ENCODE measurements at regions not wholly inside any gene's neighbourhood (a gene's known extent, or its start where the extent isn't known, plus 50 kb on each side); places are given as distances from the start of the nearest gene placed in this dataset.

GRCh38 chr1:98002288-98002687, 81.5 kb upstream of the DPYD start:
- no peaks in the 10 kb centered on the region for H3K4me1 ChIP-seq (ENCODE audit: control insufficient read depth, insufficient read depth, low read length)
- 31 to 33% methylated on average over 2 of the region's 2 CpGs for WGBS, 2 experiments
- no peaks in the 10 kb centered on the region for H3K27me3 ChIP-seq (ENCODE audit: control insufficient read depth, insufficient read depth, low read length, poor library complexity, severe bottlenecking)
- no peak overlapping the region for H3K27ac ChIP-seq (ENCODE audit: insufficient read depth, low read depth, low read length, poor library complexity, severe bottlenecking)
- no peak overlapping the region for H3K4me3 ChIP-seq (ENCODE audit: insufficient read depth, low read depth, low read length)
- no peaks in the 10 kb centered on the region for H3K36me3 ChIP-seq (ENCODE audit: control insufficient read depth, insufficient read depth, low read length)
- H3K9me3 ChIP-seq (ENCODE audit: control insufficient read depth, low read length) = no peaks in the 10 kb centered on the region

GRCh38 chr1:98001764-98002163, 80.9 kb upstream of the DPYD start:
- H3K4me1 ChIP-seq (ENCODE audit: control insufficient read depth, insufficient read depth, low read length) = no peaks in the 10 kb centered on the region
- H3K36me3 ChIP-seq (ENCODE audit: control insufficient read depth, insufficient read depth, low read length) = no peaks in the 10 kb centered on the region
- no peak overlapping the region for H3K4me3 ChIP-seq (ENCODE audit: insufficient read depth, low read depth, low read length)
- no peaks in the 10 kb centered on the region for H3K27me3 ChIP-seq (ENCODE audit: control insufficient read depth, insufficient read depth, low read length, poor library complexity, severe bottlenecking)
- H3K27ac ChIP-seq (ENCODE audit: insufficient read depth, low read depth, low read length, poor library complexity, severe bottlenecking) = no peak overlapping the region
- no CpG with 5 or more reads among the region's 1 CpG for WGBS, 2 experiments
- H3K9me3 ChIP-seq (ENCODE audit: control insufficient read depth, low read length) = no peaks in the 10 kb centered on the region

GRCh38 chr1:97999320-97999719, 78.5 kb upstream of the DPYD start:
- Histone ChIP-seq H3K36me3 (ENCODE audit: control insufficient read depth, insufficient read depth, low read length) (no peaks in the 10 kb centered on the region), H3K27ac (ENCODE audit: insufficient read depth, low read depth, low read length, poor library complexity, severe bottlenecking) (no peak overlapping the region), H3K4me1 (ENCODE audit: control insufficient read depth, insufficient read depth, low read length) (no peaks in the 10 kb centered on the region), H3K27me3 (ENCODE audit: control insufficient read depth, insufficient read depth, low read length, poor library complexity, severe bottlenecking) (no peaks in the 10 kb centered on the region), H3K9me3 (ENCODE audit: control insufficient read depth, low read length) (no peaks in the 10 kb centered on the region), H3K4me3 (ENCODE audit: insufficient read depth, low read depth, low read length) (no peak overlapping the region)
- 85 to 100% methylated on average over 1 of the region's 1 CpG for WGBS, 2 experiments

GRCh38 chr1:97996880-97997279, 76.0 kb upstream of the DPYD start:
- Histone ChIP-seq H3K27ac (ENCODE audit: insufficient read depth, low read depth, low read length, poor library complexity, severe bottlenecking) (no peak overlapping the region), H3K9me3 (ENCODE audit: control insufficient read depth, low read length) (no peaks in the 10 kb centered on the region), H3K4me1 (ENCODE audit: control insufficient read depth, insufficient read depth, low read length) (no peaks in the 10 kb centered on the region), H3K27me3 (ENCODE audit: control insufficient read depth, insufficient read depth, low read length, poor library complexity, severe bottlenecking) (no peaks in the 10 kb centered on the region), H3K4me3 (ENCODE audit: insufficient read depth, low read depth, low read length) (no peak overlapping the region), H3K36me3 (ENCODE audit: control insufficient read depth, insufficient read depth, low read length) (no peaks in the 10 kb centered on the region)

GRCh38 chr1:97989094-97989680, 68.4 kb upstream of the DPYD start:
- H3K4me1 ChIP-seq (ENCODE audit: control insufficient read depth, insufficient read depth, low read length) = no peaks in the 10 kb centered on the region
- H3K4me3 ChIP-seq (ENCODE audit: insufficient read depth, low read depth, low read length) = no peak overlapping the region
- 88 to 93% methylated on average over 2 to 4 of the region's 4 CpGs for WGBS, 2 experiments
- no peak overlapping the region for H3K27ac ChIP-seq (ENCODE audit: insufficient read depth, low read depth, low read length, poor library complexity, severe bottlenecking)
- no peaks in the 10 kb centered on the region for H3K9me3 ChIP-seq (ENCODE audit: control insufficient read depth, low read length)
- H3K36me3 ChIP-seq (ENCODE audit: control insufficient read depth, insufficient read depth, low read length) = no peaks in the 10 kb centered on the region
- H3K27me3 ChIP-seq (ENCODE audit: control insufficient read depth, insufficient read depth, low read length, poor library complexity, severe bottlenecking) = no peaks in the 10 kb centered on the region

- H3K4me3 ChIP-seq (ENCODE audit: insufficient read depth, low read depth, low read length) = no peak overlapping the region
- 86 to 89% methylated on average over 5 to 14 of the region's 15 CpGs for WGBS, 2 experiments
- H3K27me3 ChIP-seq (ENCODE audit: control insufficient read depth, insufficient read depth, low read length, poor library complexity, severe bottlenecking) = no peaks in the 10 kb centered on the region
- H3K36me3 ChIP-seq (ENCODE audit: control insufficient read depth, insufficient read depth, low read length) = no peaks in the 10 kb centered on the region
- no peaks in the 10 kb centered on the region for H3K9me3 ChIP-seq (ENCODE audit: control insufficient read depth, low read length)
- H3K27ac ChIP-seq (ENCODE audit: insufficient read depth, low read depth, low read length, poor library complexity, severe bottlenecking) = no peak overlapping the region
- no peaks in the 10 kb centered on the region for H3K4me1 ChIP-seq (ENCODE audit: control insufficient read depth, insufficient read depth, low read length)
These were observed 65.5 kb upstream of the DPYD start for GRCh38 chr1:97986041-97987005.

- H3K27me3 ChIP-seq (ENCODE audit: control insufficient read depth, insufficient read depth, low read length, poor library complexity, severe bottlenecking) = no peaks in the 10 kb centered on the region
- no peaks in the 10 kb centered on the region for H3K9me3 ChIP-seq (ENCODE audit: control insufficient read depth, low read length)
- H3K27ac ChIP-seq (ENCODE audit: insufficient read depth, low read depth, low read length, poor library complexity, severe bottlenecking) = no peak overlapping the region
- WGBS, 2 experiments = 95% methylated on average over 2 of the region's 2 CpGs; no CpG with 5 or more reads in 1 of the 2 experiments
- H3K4me1 ChIP-seq (ENCODE audit: control insufficient read depth, insufficient read depth, low read length) = no peaks in the 10 kb centered on the region
- no peaks in the 10 kb centered on the region for H3K36me3 ChIP-seq (ENCODE audit: control insufficient read depth, insufficient read depth, low read length)
- no peak overlapping the region for H3K4me3 ChIP-seq (ENCODE audit: insufficient read depth, low read depth, low read length)
These were observed 62.3 kb upstream of the DPYD start for GRCh38 chr1:97983126-97983525.

GRCh38 chr1:97980530-97980929, 59.7 kb upstream of the DPYD start:
- no peak overlapping the region for H3K4me3 ChIP-seq (ENCODE audit: insufficient read depth, low read depth, low read length)
- 92% methylated on average over 2 of the region's 2 CpGs; no CpG with 5 or more reads in 1 of the 2 experiments for WGBS, 2 experiments
- H3K4me1 ChIP-seq (ENCODE audit: control insufficient read depth, insufficient read depth, low read length) = no peaks in the 10 kb centered on the region
- no peak overlapping the region for H3K27ac ChIP-seq (ENCODE audit: insufficient read depth, low read depth, low read length, poor library complexity, severe bottlenecking)
- no peaks in the 10 kb centered on the region for H3K9me3 ChIP-seq (ENCODE audit: control insufficient read depth, low read length)
- H3K36me3 ChIP-seq (ENCODE audit: control insufficient read depth, insufficient read depth, low read length) = no peaks in the 10 kb centered on the region
- no peaks in the 10 kb centered on the region for H3K27me3 ChIP-seq (ENCODE audit: control insufficient read depth, insufficient read depth, low read length, poor library complexity, severe bottlenecking)

GRCh38 chr1:97976801-97977200, 56.0 kb upstream of the DPYD start:
- Histone ChIP-seq H3K36me3 (ENCODE audit: control insufficient read depth, insufficient read depth, low read length) (no peaks in the 10 kb centered on the region), H3K4me1 (ENCODE audit: control insufficient read depth, insufficient read depth, low read length) (no peaks in the 10 kb centered on the region), H3K27ac (ENCODE audit: insufficient read depth, low read depth, low read length, poor library complexity, severe bottlenecking) (no peak overlapping the region), H3K9me3 (ENCODE audit: control insufficient read depth, low read length) (no peaks in the 10 kb centered on the region), H3K27me3 (ENCODE audit: control insufficient read depth, insufficient read depth, low read length, poor library complexity, severe bottlenecking) (no peaks in the 10 kb centered on the region), H3K4me3 (ENCODE audit: insufficient read depth, low read depth, low read length) (no peak overlapping the region)
